SK-N-SH treated with all-trans-retinoic acid at 6 μM for 48 hours (cell line): ENCODE measurements at regions not wholly inside any gene's neighbourhood (a gene's known extent, or its start where the extent isn't known, plus 50 kb on each side); places are given as distances from the start of the nearest gene placed in this dataset.

ENCODE experiments used
- ATAC-seq: fragments of 200-7000 bp; cut with Tn5 transposase; 3 replicates; pipeline ENCODE4 v1.9.1; 2020; ENCODE audit warnings: mild to moderate bottlenecking, moderate library complexity
- ARNTL ChIP-seq: fragments of 450-650 bp; formaldehyde crosslinking; IDR thresholded peaks from 2 replicates; pipeline ENCODE4 v1.5.0; 2020; ENCODE audit warnings: low read depth, mild to moderate bottlenecking, moderate library complexity, borderline replicate concordance
- BACH2 ChIP-seq: fragments of 250-450 bp; sonication (Bioruptor Pico); IDR thresholded peaks from 2 replicates; pipeline ENCODE4 v1.9.0; 2021; ENCODE audit warnings: mild to moderate bottlenecking, borderline replicate concordance
- CREB5 ChIP-seq: fragments of 250-450 bp; sonication (Bioruptor Pico); IDR thresholded peaks from 2 replicates; pipeline ENCODE4 v1.5.1; 2020; ENCODE audit warnings: low read depth, mild to moderate bottlenecking, moderate library complexity
- CSDC2 ChIP-seq: fragments of 250-450 bp; sonication (Bioruptor Pico); IDR thresholded peaks from 2 replicates; pipeline ENCODE4 v1.5.0; 2020; ENCODE audit warnings: mild to moderate bottlenecking, moderate library complexity
- CSRNP3 ChIP-seq: fragments of 250-450 bp; sonication (Bioruptor Pico); IDR thresholded peaks from 2 replicates; pipeline ENCODE4 v1.5.1; 2021; ENCODE audit warnings: mild to moderate bottlenecking, moderate library complexity
- ESRRG ChIP-seq: fragments of 250-450 bp; sonication (Bioruptor Pico); IDR thresholded peaks from 2 replicates; pipeline ENCODE4 v1.6.1; 2021; ENCODE audit warnings: mild to moderate bottlenecking
- GLIS3 ChIP-seq: fragments of 250-450 bp; sonication (Bioruptor Pico); IDR thresholded peaks from 2 replicates; pipeline ENCODE4 v1.5.0; 2020; ENCODE audit warnings: mild to moderate bottlenecking, moderate library complexity
- ISL1 ChIP-seq: fragments of 250-450 bp; sonication (Bioruptor Pico); IDR thresholded peaks from 2 replicates; pipeline ENCODE4 v2.1.2; 2022; ENCODE audit warnings: mild to moderate bottlenecking, moderate library complexity
- POU6F1 ChIP-seq: fragments of 250-450 bp; sonication (Bioruptor Pico); IDR thresholded peaks from 2 replicates; pipeline ENCODE4 v1.8.0; 2021; ENCODE audit warnings: low read depth, mild to moderate bottlenecking, moderate library complexity, borderline replicate concordance
- PPARA ChIP-seq: fragments of 250-450 bp; sonication (Bioruptor Pico); IDR thresholded peaks from 2 replicates; pipeline ENCODE4 v1.5.0; 2020; ENCODE audit warnings: mild to moderate bottlenecking, borderline replicate concordance
- RARB ChIP-seq: fragments of 250-450 bp; sonication (Bioruptor Pico); IDR thresholded peaks from 2 replicates; pipeline ENCODE4 v1.8.0; 2021; ENCODE audit warnings: mild to moderate bottlenecking, moderate library complexity
- SNAI2 ChIP-seq: fragments of 250-450 bp; sonication (Bioruptor Pico); IDR thresholded peaks from 2 replicates; pipeline ENCODE4 v1.5.0; 2020; ENCODE audit warnings: mild to moderate bottlenecking, moderate library complexity
- TCF4 ChIP-seq: fragments of 250-450 bp; sonication (Bioruptor Pico); IDR thresholded peaks from 2 replicates; pipeline ENCODE4 v1.8.0; 2021; ENCODE audit warnings: mild to moderate bottlenecking, moderate library complexity, borderline replicate concordance
- TOX ChIP-seq: fragments of 250-450 bp; sonication (Bioruptor Pico); IDR thresholded peaks from 2 replicates; pipeline ENCODE4 v1.8.0; 2021; ENCODE audit warnings: mild to moderate bottlenecking, moderate library complexity, borderline replicate concordance
- TSHZ2 ChIP-seq: fragments of 250-450 bp; sonication (Bioruptor Pico); IDR thresholded peaks from 2 replicates; pipeline ENCODE4 v1.5.0; 2020; ENCODE audit warnings: mild to moderate bottlenecking, moderate library complexity
- ZC3H10 ChIP-seq: fragments of 250-450 bp; sonication (Bioruptor Pico); IDR thresholded peaks from 2 replicates; pipeline ENCODE4 v1.5.1; 2021; ENCODE audit warnings: mild to moderate bottlenecking, moderate library complexity
- ZFP3 ChIP-seq: fragments of 250-450 bp; sonication (Bioruptor Pico); IDR thresholded peaks from 2 replicates; pipeline ENCODE4 v1.5.0; 2020; ENCODE audit warnings: mild to moderate bottlenecking, moderate library complexity
- ZFP30 ChIP-seq: fragments of 450-650 bp; formaldehyde crosslinking; IDR thresholded peaks from 2 replicates; pipeline ENCODE4 v1.5.0; 2022; ENCODE audit warnings: mild to moderate bottlenecking, moderate library complexity
- ZNF565 ChIP-seq: fragments of 450-650 bp; formaldehyde crosslinking; conservative IDR thresholded peaks from 2 replicates; pipeline ENCODE4 v1.5.0; 2020; ENCODE audit warnings: low read depth, mild to moderate bottlenecking, moderate library complexity
- ZNF70 ChIP-seq: fragments of 450-650 bp; formaldehyde crosslinking; IDR thresholded peaks from 2 replicates; pipeline ENCODE4 v1.5.0; 2020; ENCODE audit warnings: mild to moderate bottlenecking, moderate library complexity

GRCh38 chr14:99050309-99050708, 221.7 kb downstream of the BCL11B start (continued):
- TF ChIP-seq TSHZ2 (CRISPR knock-in tag) (no peak), CSRNP3 (no peak)

- TF ChIP-seq ARNTL (CRISPR knock-in tag): no peak
- TF ChIP-seq SNAI2 (CRISPR knock-in tag): no peak
- no peak for TF ChIP-seq CSDC2 (CRISPR knock-in tag)
- TF ChIP-seq RARB (CRISPR knock-in tag): no peak
- TF ChIP-seq ZFP30 (CRISPR knock-in tag): no peak
- TF ChIP-seq CREB5 (CRISPR knock-in tag): no peak
- TF ChIP-seq ZNF565: no peak
- no peak for TF ChIP-seq BACH2 (CRISPR knock-in tag)
- no peak for TF ChIP-seq TOX (CRISPR knock-in tag)
- TF ChIP-seq TCF4 (CRISPR knock-in tag): no peak
- no peak for TF ChIP-seq ZC3H10 (CRISPR knock-in tag)
- no peak for TF ChIP-seq POU6F1
- no peak for TF ChIP-seq ZFP3
- no peak for TF ChIP-seq ISL1 (CRISPR knock-in tag)
- no peak for TF ChIP-seq GLIS3 (CRISPR knock-in tag)
- no peak for TF ChIP-seq CSRNP3
- no peak for TF ChIP-seq PPARA (CRISPR knock-in tag)
- TF ChIP-seq ESRRG (CRISPR knock-in tag): no peak
- TF ChIP-seq TSHZ2 (CRISPR knock-in tag): no peak
- TF ChIP-seq ZNF70 (CRISPR knock-in tag): no peak
- no peak for ATAC-seq
These were observed 219.5 kb downstream of the BCL11B start for GRCh38 chr14:99052467-99052866.

- TF ChIP-seq ISL1 (CRISPR knock-in tag): no peak
- no peak for TF ChIP-seq ZFP30 (CRISPR knock-in tag)
- no peak for TF ChIP-seq TSHZ2 (CRISPR knock-in tag)
- ATAC-seq: no peak
These were observed 217.0 kb downstream of the BCL11B start for GRCh38 chr14:99055019-99055418.
